GM13976 (cell line): ENCODE measurements at regions not wholly inside any gene's neighbourhood (a gene's known extent, or its start where the extent isn't known, plus 50 kb on each side); places are given as distances from the start of the nearest gene placed in this dataset.
"Not testable (repeated sequence)": the region's sequence is repeated elsewhere in the genome, so short reads cannot be mapped to it uniquely, and the experiment has no call there.

Experiments used
- DNase-seq: peaks from one replicate; pipeline ENCODE4 v3.0.0; 2012; ENCODE audit warnings: low spot score
- CTCF ChIP-seq: IDR thresholded peaks from 2 replicates; pipeline ENCODE4 v1.5.1; 2012; ENCODE audit warnings: borderline replicate concordance, mild to moderate bottlenecking; ENCODE audit not compliant: insufficient read depth; ENCODE audit errors: extremely low read depth, missing control alignments, control extremely low read depth
- in situ Hi-C: fragments of 300-500 bp; cut with MboI; formaldehyde crosslinking; loops from one replicate; pipeline ENCODE4 v1.12.0; 2022; ENCODE audit warnings: low sequenced_read_pairs, mixed read lengths, inconsistent platforms; ENCODE audit not compliant: unreplicated experiment

- in situ Hi-C loops, result no loop called here
- DNase-seq, result no peak
- no peak for TF ChIP-seq CTCF
Observed at GRCh38 chrX:23504895-23505294, 162.4 kb upstream of the PRDX4 start.

GRCh38 chrX:23505531-23506303 is 161.6 kb upstream of the PRDX4 start:
- TF ChIP-seq CTCF, result no peak
- in situ Hi-C loops, result no loop called here
- no peak for DNase-seq

GRCh38 chrX:23509256-23509655 is 158.0 kb upstream of the PRDX4 start:
- in situ Hi-C loops, result no loop called here
- DNase-seq, result no peak
- TF ChIP-seq CTCF, result no peak

DNA sequence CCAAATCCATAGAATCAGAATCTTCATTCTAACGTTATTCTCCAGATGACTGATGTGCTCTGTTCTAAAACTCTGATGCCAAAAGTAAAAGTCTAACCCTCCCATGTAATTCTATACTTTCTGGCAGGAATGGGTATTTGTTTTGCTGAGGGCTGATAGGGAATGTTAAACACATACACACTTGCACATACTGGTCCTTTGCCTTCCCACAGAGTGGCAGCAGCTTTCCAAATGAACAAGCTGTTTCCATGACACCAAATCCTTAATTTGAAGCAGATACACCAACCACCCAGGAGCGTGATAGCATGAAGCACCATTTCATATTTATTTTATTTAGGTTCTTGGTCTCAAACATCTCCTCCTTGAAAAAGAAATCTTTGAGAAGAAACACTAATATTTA is 155.5 kb upstream of the PRDX4 start:
- no peak for DNase-seq
- TF ChIP-seq CTCF, result no peak
- in situ Hi-C loops, result no loop called here

- no peak for DNase-seq
- in situ Hi-C loops, result no loop called here
- no peak for TF ChIP-seq CTCF
Observed at GRCh38 chrX:23513121-23513520, 154.2 kb upstream of the PRDX4 start.

DNA sequence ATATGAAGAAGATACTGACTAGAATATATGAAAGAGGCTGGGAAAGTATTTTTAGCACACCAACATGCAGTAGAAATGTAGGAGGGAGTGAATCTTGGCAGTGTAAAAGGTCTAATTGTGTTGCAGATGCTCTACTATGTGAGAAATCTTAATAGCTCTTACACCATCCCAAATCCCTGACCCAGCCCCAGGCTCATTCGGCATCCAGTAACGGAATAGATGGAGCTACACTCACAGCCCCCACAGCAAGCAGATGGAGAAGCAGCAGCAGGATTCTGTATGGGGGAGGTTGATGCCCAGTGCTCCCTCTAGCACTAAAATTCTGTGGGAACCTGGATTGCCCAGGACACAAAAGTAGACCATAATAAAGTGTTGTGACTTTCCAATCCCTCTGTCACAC is 153.2 kb upstream of the PRDX4 start:
- DNase-seq, result no peak
- in situ Hi-C loops, result no loop called here
- no peak for TF ChIP-seq CTCF

GRCh38 chrX:23515028-23515427 is 152.3 kb upstream of the PRDX4 start:
- in situ Hi-C loops, result no loop called here
- no peak for TF ChIP-seq CTCF
- no peak for DNase-seq

- DNase-seq, in situ Hi-C loops: not testable (repeated sequence)
Observed at GRCh38 chrX:23523026-23523657, 144.2 kb upstream of the PRDX4 start.
